SK-N-SH treated with all-trans-retinoic acid at 6 μM for 48 hours (cell line): ENCODE measurements at regions not wholly inside any gene's neighbourhood (a gene's known extent, or its start where the extent isn't known, plus 50 kb on each side); places are given as distances from the start of the nearest gene placed in this dataset.

Experiments used
- ATAC-seq: fragments of 200-7000 bp; cut with Tn5 transposase; 3 replicates; pipeline ENCODE4 v1.9.1; 2020; ENCODE audit warnings: mild to moderate bottlenecking, moderate library complexity
- ARNTL ChIP-seq: fragments of 450-650 bp; formaldehyde crosslinking; IDR thresholded peaks from 2 replicates; pipeline ENCODE4 v1.5.0; 2020; ENCODE audit warnings: low read depth, mild to moderate bottlenecking, moderate library complexity, borderline replicate concordance
- BACH2 ChIP-seq: fragments of 250-450 bp; sonication (Bioruptor Pico); IDR thresholded peaks from 2 replicates; pipeline ENCODE4 v1.9.0; 2021; ENCODE audit warnings: mild to moderate bottlenecking, borderline replicate concordance
- CSDC2 ChIP-seq: fragments of 250-450 bp; sonication (Bioruptor Pico); IDR thresholded peaks from 2 replicates; pipeline ENCODE4 v1.5.0; 2020; ENCODE audit warnings: mild to moderate bottlenecking, moderate library complexity
- ESRRG ChIP-seq: fragments of 250-450 bp; sonication (Bioruptor Pico); IDR thresholded peaks from 2 replicates; pipeline ENCODE4 v1.6.1; 2021; ENCODE audit warnings: mild to moderate bottlenecking
- GLIS3 ChIP-seq: fragments of 250-450 bp; sonication (Bioruptor Pico); IDR thresholded peaks from 2 replicates; pipeline ENCODE4 v1.5.0; 2020; ENCODE audit warnings: mild to moderate bottlenecking, moderate library complexity
- ISL1 ChIP-seq: fragments of 250-450 bp; sonication (Bioruptor Pico); IDR thresholded peaks from 2 replicates; pipeline ENCODE4 v2.1.2; 2022; ENCODE audit warnings: mild to moderate bottlenecking, moderate library complexity
- OSR1 ChIP-seq: fragments of 250-450 bp; sonication (Bioruptor Pico); IDR thresholded peaks from 2 replicates; pipeline ENCODE4 v1.8.0; 2022; ENCODE audit warnings: moderate library complexity, mild to moderate bottlenecking, inconsistent platforms
- PPARA ChIP-seq: fragments of 250-450 bp; sonication (Bioruptor Pico); IDR thresholded peaks from 2 replicates; pipeline ENCODE4 v1.5.0; 2020; ENCODE audit warnings: mild to moderate bottlenecking, borderline replicate concordance
- RARB ChIP-seq: fragments of 250-450 bp; sonication (Bioruptor Pico); IDR thresholded peaks from 2 replicates; pipeline ENCODE4 v1.8.0; 2021; ENCODE audit warnings: mild to moderate bottlenecking, moderate library complexity
- SNAI2 ChIP-seq: fragments of 250-450 bp; sonication (Bioruptor Pico); IDR thresholded peaks from 2 replicates; pipeline ENCODE4 v1.5.0; 2020; ENCODE audit warnings: mild to moderate bottlenecking, moderate library complexity
- TCF4 ChIP-seq: fragments of 250-450 bp; sonication (Bioruptor Pico); IDR thresholded peaks from 2 replicates; pipeline ENCODE4 v1.8.0; 2021; ENCODE audit warnings: mild to moderate bottlenecking, moderate library complexity, borderline replicate concordance
- TOX ChIP-seq: fragments of 250-450 bp; sonication (Bioruptor Pico); IDR thresholded peaks from 2 replicates; pipeline ENCODE4 v1.8.0; 2021; ENCODE audit warnings: mild to moderate bottlenecking, moderate library complexity, borderline replicate concordance
- ZC3H10 ChIP-seq: fragments of 250-450 bp; sonication (Bioruptor Pico); IDR thresholded peaks from 2 replicates; pipeline ENCODE4 v1.5.1; 2021; ENCODE audit warnings: mild to moderate bottlenecking, moderate library complexity
- ZFP3 ChIP-seq: fragments of 250-450 bp; sonication (Bioruptor Pico); IDR thresholded peaks from 2 replicates; pipeline ENCODE4 v1.5.0; 2020; ENCODE audit warnings: mild to moderate bottlenecking, moderate library complexity
- ZFP30 ChIP-seq: fragments of 450-650 bp; formaldehyde crosslinking; IDR thresholded peaks from 2 replicates; pipeline ENCODE4 v1.5.0; 2022; ENCODE audit warnings: mild to moderate bottlenecking, moderate library complexity
- ZNF565 ChIP-seq: fragments of 450-650 bp; formaldehyde crosslinking; conservative IDR thresholded peaks from 2 replicates; pipeline ENCODE4 v1.5.0; 2020; ENCODE audit warnings: low read depth, mild to moderate bottlenecking, moderate library complexity
- ZNF70 ChIP-seq: fragments of 450-650 bp; formaldehyde crosslinking; IDR thresholded peaks from 2 replicates; pipeline ENCODE4 v1.5.0; 2020; ENCODE audit warnings: mild to moderate bottlenecking, moderate library complexity
- ZNF8 ChIP-seq: fragments of 450-650 bp; formaldehyde crosslinking; IDR thresholded peaks from 2 replicates; pipeline ENCODE4 v1.5.0; 2020; ENCODE audit warnings: mild to moderate bottlenecking, moderate library complexity
- TF ChIP-seq, protein P1 (sequence below): fragments of 250-450 bp; sonication (Bioruptor Pico); IDR thresholded peaks from 2 replicates; pipeline ENCODE4 v1.8.0; 2021; ENCODE audit warnings: low read depth, mild to moderate bottlenecking, moderate library complexity, borderline replicate concordance
- TF ChIP-seq, protein P2 (sequence below): fragments of 250-450 bp; sonication (Bioruptor Pico); IDR thresholded peaks from 2 replicates; pipeline ENCODE4 v1.5.1; 2020; ENCODE audit warnings: low read depth, mild to moderate bottlenecking, moderate library complexity
- TF ChIP-seq, protein P3 (sequence below): fragments of 250-450 bp; sonication (Bioruptor Pico); IDR thresholded peaks from 2 replicates; pipeline ENCODE4 v1.5.1; 2021; ENCODE audit warnings: mild to moderate bottlenecking, moderate library complexity
- TF ChIP-seq, protein P4 (sequence below): fragments of 250-450 bp; sonication (Bioruptor Pico); IDR thresholded peaks from 2 replicates; pipeline ENCODE4 v1.8.0; 2020; ENCODE audit warnings: mild to moderate bottlenecking, moderate library complexity, borderline replicate concordance

DNA sequence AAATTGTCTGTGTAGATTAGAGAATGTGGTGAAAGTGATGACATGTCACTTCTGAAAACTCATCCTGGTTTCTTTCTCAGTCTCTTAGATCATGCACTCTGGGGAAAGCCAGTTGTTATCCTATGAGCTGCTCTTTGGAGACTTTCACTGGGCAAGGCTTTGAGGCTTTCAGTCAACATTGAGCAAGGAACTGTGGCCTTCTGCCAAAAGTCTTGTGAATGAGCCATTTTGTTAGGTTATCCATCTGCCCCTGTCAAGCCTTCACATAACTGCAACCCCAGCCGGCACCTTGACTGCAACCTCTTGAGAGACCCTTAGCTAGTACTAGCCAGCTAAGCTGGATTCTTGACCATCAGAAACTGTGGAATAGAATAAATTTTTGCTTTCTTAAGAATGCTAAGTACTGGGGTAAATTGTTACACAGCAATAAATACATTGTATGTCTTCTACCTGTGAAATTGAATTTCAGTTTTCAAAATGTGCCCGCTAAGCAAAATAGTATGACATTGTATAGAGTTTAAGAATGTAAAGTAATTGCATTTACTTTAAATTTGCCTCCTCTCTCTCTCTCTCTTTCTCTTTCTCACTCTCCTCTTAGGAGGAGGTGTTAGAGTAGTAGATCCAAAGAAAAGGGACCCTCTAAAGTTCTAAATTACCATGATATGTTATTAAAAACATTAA lies 1273.0 kb downstream of the RAPGEF2 start:
- TF ChIP-seq OSR1 (CRISPR knock-in tag) (no peak), TOX (CRISPR knock-in tag) (no peak), BACH2 (no peak), ZFP3 (CRISPR knock-in tag) (no peak), SNAI2 (CRISPR knock-in tag) (no peak), RARB (CRISPR knock-in tag) (no peak), ZC3H10 (CRISPR knock-in tag) (no peak), GLIS3 (no peak), ZFP30 (CRISPR knock-in tag) (no peak)
- TF ChIP-seq, protein P1, sequence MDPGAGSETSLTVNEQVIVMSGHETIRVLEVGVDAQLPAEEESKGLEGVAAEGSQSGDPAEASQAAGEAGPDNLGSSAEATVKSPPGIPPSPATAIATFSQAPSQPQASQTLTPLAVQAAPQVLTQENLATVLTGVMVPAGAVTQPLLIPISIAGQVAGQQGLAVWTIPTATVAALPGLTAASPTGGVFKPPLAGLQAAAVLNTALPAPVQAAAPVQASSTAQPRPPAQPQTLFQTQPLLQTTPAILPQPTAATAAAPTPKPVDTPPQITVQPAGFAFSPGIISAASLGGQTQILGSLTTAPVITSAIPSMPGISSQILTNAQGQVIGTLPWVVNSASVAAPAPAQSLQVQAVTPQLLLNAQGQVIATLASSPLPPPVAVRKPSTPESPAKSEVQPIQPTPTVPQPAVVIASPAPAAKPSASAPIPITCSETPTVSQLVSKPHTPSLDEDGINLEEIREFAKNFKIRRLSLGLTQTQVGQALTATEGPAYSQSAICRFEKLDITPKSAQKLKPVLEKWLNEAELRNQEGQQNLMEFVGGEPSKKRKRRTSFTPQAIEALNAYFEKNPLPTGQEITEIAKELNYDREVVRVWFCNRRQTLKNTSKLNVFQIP (CRISPR knock-in tag), result no peak
- TF ChIP-seq, protein P2, sequence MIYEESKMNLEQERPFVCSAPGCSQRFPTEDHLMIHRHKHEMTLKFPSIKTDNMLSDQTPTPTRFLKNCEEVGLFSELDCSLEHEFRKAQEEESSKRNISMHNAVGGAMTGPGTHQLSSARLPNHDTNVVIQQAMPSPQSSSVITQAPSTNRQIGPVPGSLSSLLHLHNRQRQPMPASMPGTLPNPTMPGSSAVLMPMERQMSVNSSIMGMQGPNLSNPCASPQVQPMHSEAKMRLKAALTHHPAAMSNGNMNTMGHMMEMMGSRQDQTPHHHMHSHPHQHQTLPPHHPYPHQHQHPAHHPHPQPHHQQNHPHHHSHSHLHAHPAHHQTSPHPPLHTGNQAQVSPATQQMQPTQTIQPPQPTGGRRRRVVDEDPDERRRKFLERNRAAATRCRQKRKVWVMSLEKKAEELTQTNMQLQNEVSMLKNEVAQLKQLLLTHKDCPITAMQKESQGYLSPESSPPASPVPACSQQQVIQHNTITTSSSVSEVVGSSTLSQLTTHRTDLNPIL, result no peak
- TF ChIP-seq, protein P3, sequence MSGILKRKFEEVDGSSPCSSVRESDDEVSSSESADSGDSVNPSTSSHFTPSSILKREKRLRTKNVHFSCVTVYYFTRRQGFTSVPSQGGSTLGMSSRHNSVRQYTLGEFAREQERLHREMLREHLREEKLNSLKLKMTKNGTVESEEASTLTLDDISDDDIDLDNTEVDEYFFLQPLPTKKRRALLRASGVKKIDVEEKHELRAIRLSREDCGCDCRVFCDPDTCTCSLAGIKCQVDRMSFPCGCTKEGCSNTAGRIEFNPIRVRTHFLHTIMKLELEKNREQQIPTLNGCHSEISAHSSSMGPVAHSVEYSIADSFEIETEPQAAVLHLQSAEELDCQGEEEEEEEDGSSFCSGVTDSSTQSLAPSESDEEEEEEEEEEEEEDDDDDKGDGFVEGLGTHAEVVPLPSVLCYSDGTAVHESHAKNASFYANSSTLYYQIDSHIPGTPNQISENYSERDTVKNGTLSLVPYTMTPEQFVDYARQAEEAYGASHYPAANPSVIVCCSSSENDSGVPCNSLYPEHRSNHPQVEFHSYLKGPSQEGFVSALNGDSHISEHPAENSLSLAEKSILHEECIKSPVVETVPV (CRISPR knock-in tag), result no peak
- TF ChIP-seq, all 23 proteins: peak for 0
- ATAC-seq, result no peak

DNA sequence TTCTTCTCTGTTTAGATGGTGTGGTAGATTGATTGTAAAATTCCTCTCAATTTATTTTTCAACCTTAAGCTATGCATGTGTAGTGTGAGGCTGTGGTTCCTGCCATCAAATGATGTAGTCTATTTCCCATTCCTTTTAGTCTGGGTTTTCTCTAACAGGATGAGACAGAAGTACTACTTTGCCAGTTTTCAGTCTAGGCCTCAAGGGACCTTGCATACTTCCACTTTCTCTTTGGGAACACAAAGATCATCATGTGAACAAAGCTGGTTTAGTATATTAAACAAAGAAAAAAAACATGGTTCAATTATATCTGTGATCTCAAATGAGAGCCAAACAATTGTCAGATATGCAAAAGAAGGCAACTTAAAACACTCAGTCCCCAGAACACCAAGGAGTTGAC lies 1284.0 kb downstream of the RAPGEF2 start:
- TF ChIP-seq GLIS3, result no peak
- TF ChIP-seq ISL1 (CRISPR knock-in tag), result no peak
- no peak for TF ChIP-seq CSDC2 (CRISPR knock-in tag)
- TF ChIP-seq ZNF8, result no peak
- no peak for TF ChIP-seq RARB (CRISPR knock-in tag)
- TF ChIP-seq ESRRG (CRISPR knock-in tag), result no peak
- TF ChIP-seq, protein P4, sequence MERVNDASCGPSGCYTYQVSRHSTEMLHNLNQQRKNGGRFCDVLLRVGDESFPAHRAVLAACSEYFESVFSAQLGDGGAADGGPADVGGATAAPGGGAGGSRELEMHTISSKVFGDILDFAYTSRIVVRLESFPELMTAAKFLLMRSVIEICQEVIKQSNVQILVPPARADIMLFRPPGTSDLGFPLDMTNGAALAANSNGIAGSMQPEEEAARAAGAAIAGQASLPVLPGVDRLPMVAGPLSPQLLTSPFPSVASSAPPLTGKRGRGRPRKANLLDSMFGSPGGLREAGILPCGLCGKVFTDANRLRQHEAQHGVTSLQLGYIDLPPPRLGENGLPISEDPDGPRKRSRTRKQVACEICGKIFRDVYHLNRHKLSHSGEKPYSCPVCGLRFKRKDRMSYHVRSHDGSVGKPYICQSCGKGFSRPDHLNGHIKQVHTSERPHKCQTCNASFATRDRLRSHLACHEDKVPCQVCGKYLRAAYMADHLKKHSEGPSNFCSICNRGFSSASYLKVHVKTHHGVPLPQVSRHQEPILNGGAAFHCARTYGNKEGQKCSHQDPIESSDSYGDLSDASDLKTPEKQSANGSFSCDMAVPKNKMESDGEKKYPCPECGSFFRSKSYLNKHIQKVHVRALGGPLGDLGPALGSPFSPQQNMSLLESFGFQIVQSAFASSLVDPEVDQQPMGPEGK (CRISPR knock-in tag), result no peak
- no peak for TF ChIP-seq TCF4 (CRISPR knock-in tag)
- TF ChIP-seq ARNTL (CRISPR knock-in tag), result no peak
- no peak for TF ChIP-seq OSR1 (CRISPR knock-in tag)
- no peak for TF ChIP-seq ZFP30 (CRISPR knock-in tag)
- TF ChIP-seq, protein P2, result no peak
- no peak for TF ChIP-seq ZC3H10 (CRISPR knock-in tag)
- no peak for TF ChIP-seq PPARA (CRISPR knock-in tag)
- TF ChIP-seq, protein P1 (CRISPR knock-in tag), result no peak
- no peak for TF ChIP-seq ZNF70 (CRISPR knock-in tag)
- ATAC-seq, result no peak

DNA sequence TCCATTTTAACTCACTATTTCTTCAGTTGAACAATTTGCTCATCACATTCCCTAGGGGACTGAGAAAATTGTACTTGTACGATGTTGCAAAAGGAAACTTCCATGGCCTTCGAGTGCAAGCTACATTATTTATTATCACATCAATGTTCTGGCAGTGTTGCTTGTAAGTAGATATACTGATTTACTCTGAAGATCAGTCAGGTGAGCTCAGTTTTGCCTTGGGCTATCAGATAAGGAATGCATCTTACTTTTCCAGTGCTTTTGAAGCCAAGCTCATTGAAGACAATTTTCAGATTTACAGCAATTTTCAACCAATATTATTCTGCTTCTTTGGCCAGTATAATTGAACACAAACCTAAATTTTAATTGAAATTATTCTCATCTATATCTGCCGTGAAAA lies 1296.9 kb downstream of the RAPGEF2 start:
- no peak for ATAC-seq
- TF ChIP-seq ZC3H10 (CRISPR knock-in tag) (no peak), PPARA (CRISPR knock-in tag) (no peak), GLIS3 (no peak), ZNF565 (CRISPR knock-in tag) (no peak), ZFP30 (CRISPR knock-in tag) (no peak), OSR1 (CRISPR knock-in tag) (no peak), ISL1 (CRISPR knock-in tag) (no peak), ZFP3 (CRISPR knock-in tag) (no peak), BACH2 (no peak), CSDC2 (CRISPR knock-in tag) (no peak), TCF4 (CRISPR knock-in tag) (no peak), SNAI2 (CRISPR knock-in tag) (no peak)
- TF ChIP-seq, protein P1 (CRISPR knock-in tag), result no peak
- TF ChIP-seq, protein P3 (CRISPR knock-in tag), result no peak
